H1 (cell line): ENCODE measurements at regions not wholly inside any gene's neighbourhood (a gene's known extent, or its start where the extent isn't known, plus 50 kb on each side); places are given as distances from the start of the nearest gene placed in this dataset.
"Not testable (repeated sequence)": the region's sequence is repeated elsewhere in the genome, so short reads cannot be mapped to it uniquely, and the experiment has no call there.

Experiments
- CTCF ChIA-PET: fragments of 300-600 bp; sonication (Branson Sonifier 250); formaldehyde crosslinking; loops from one replicate; lab custom pipeline; 2021; ENCODE audit not compliant: partially characterized antibody; lab: Charles Lee
- POLR2A ChIA-PET: fragments of 300-600 bp; sonication (Branson Sonifier 250); formaldehyde crosslinking; loops from one replicate; lab custom pipeline; 2021; ENCODE audit warnings: inconsistent platforms; ENCODE audit not compliant: partially characterized antibody; lab: Charles Lee
- DNase-seq, 2 experiments: peaks; one replicate each; pipeline versions ENCODE4 v3.0.0 to v3.0.0-alpha.2; 2010 to 2022; ENCODE audit warnings: low spot score in 2 of 2, low read depth in 1 of 2, mixed read lengths in 1 of 2
- FAIRE-seq: peaks from 2 replicates; lab custom pipeline; 2011; peaks lifted over from hg19 to GRCh38; lab: Jason Lieb, UNC
- H2AFZ ChIP-seq: 2 replicates; pipeline ENCODE4 v1.8.1; 2012; ENCODE audit warnings: low read length, inconsistent platforms
- H2AK5ac ChIP-seq: 2 replicates; pipeline ENCODE4 v1.6.1; 2013; ENCODE audit warnings: low read depth, low read length
- H2BK120ac ChIP-seq: replicated peaks from 2 replicates; pipeline ENCODE3; 2013; ENCODE audit warnings: low read depth, low read length, inconsistent platforms
- H2BK12ac ChIP-seq: 2 replicates; pipeline ENCODE4 v1.6.1; 2013; ENCODE audit warnings: low read depth, low read length
- H2BK15ac ChIP-seq: 2 replicates; pipeline ENCODE4 v1.6.1; 2013; ENCODE audit warnings: low read length
- H2BK20ac ChIP-seq: 2 replicates; pipeline ENCODE4 v1.6.1; 2013; ENCODE audit warnings: low read length
- H2BK5ac ChIP-seq: 2 replicates; pipeline ENCODE4 v1.6.1; 2013; ENCODE audit warnings: low read depth, low read length
- H3K14ac ChIP-seq: 2 replicates; pipeline ENCODE4 v1.6.1; 2013; ENCODE audit warnings: inconsistent platforms; ENCODE audit not compliant: insufficient read length
- H3K18ac ChIP-seq: 2 replicates; pipeline ENCODE4 v1.6.1; 2013; ENCODE audit warnings: low read length; ENCODE audit errors: extremely low read depth
- H3K23ac ChIP-seq: 2 replicates; pipeline ENCODE4 v1.6.1; 2013; ENCODE audit warnings: inconsistent platforms; ENCODE audit not compliant: insufficient read length
- H3K23me2 ChIP-seq: 2 replicates; pipeline ENCODE4 v1.6.1; 2013; ENCODE audit warnings: low read depth, low read length
- H3K27ac ChIP-seq: 2 replicates; pipeline ENCODE4 v1.6.1; 2011; ENCODE audit warnings: low read depth, low read length, inconsistent platforms
- H3K27me3 ChIP-seq, 4 experiments: replicated peaks in 1 of 4; 1 replicate in 1 of 4; 2 replicates in 3 of 4; pipeline versions ENCODE4 v1.6.1 to v1.8.1; 2011 to 2013; ENCODE audit warnings: low read length in 3 of 4, mild to moderate bottlenecking in 3 of 4, inconsistent platforms in 2 of 4, mixed read lengths in 2 of 4, moderate library complexity in 1 of 4; ENCODE audit not compliant: control insufficient read depth in 3 of 4, insufficient read depth in 3 of 4; ENCODE audit errors: extremely low read depth in 1 of 4
- H3K36me3 ChIP-seq, 4 experiments: 2 replicates each; pipeline versions ENCODE4 v1.6.1 to v1.8.1; 2011 to 2013; ENCODE audit warnings: mild to moderate bottlenecking in 4 of 4, low read length in 3 of 4, moderate library complexity in 2 of 4, control low read depth in 1 of 4, inconsistent platforms in 1 of 4; ENCODE audit not compliant: insufficient read depth in 4 of 4, control insufficient read depth in 2 of 4
- H3K4ac ChIP-seq: replicated peaks from 2 replicates; pipeline ENCODE3; 2013; ENCODE audit warnings: low read length, low read depth, mixed read lengths, inconsistent platforms; ENCODE audit not compliant: insufficient read length
- H3K4me1 ChIP-seq, 4 experiments: replicated peaks in 1 of 4; 1 replicate in 1 of 4; 2 replicates in 3 of 4; pipeline versions ENCODE4 v1.6.1 to v1.8.1; 2011 to 2013; ENCODE audit warnings: low read length in 3 of 4, inconsistent platforms in 2 of 4, mixed read lengths in 1 of 4; ENCODE audit not compliant: insufficient read depth in 4 of 4, control insufficient read depth in 3 of 4
- H3K4me2 ChIP-seq, 2 experiments: 2 replicates each; pipeline versions ENCODE4 v1.6.1 to v1.8.1; 2011 to 2013; ENCODE audit warnings: low read depth in 2 of 2, low read length in 2 of 2, control low read depth in 1 of 2, inconsistent platforms in 1 of 2, mild to moderate bottlenecking in 1 of 2; ENCODE audit not compliant: insufficient read depth in 1 of 2
- H3K4me3 ChIP-seq, 4 experiments: fragments of 200-600, 300-600 bp in 1 of 4; sonication (generic), shearing (Covaris generic), sonication (Bioruptor Twin) in 1 of 4; 2 replicates each; pipeline versions ENCODE4 v1.5.1 to v1.8.1; 2011 to 2016; ENCODE audit warnings: low read length in 4 of 4, low read depth in 3 of 4, control low read depth in 2 of 4, inconsistent platforms in 2 of 4, mild to moderate bottlenecking in 2 of 4, mixed read lengths in 1 of 4, moderate library complexity in 1 of 4; ENCODE audit not compliant: insufficient read depth in 2 of 4; ENCODE audit errors: extremely low read depth in 1 of 4
- H3K56ac ChIP-seq: replicated peaks from 2 replicates; pipeline ENCODE3; 2013; ENCODE audit warnings: low read depth, mild to moderate bottlenecking, mixed read lengths, low read length, inconsistent platforms; ENCODE audit not compliant: insufficient read length
- H3K79me1 ChIP-seq: 2 replicates; pipeline ENCODE4 v1.6.1; 2013; ENCODE audit warnings: low read depth, low read length, control low read depth
- H3K79me2 ChIP-seq, 2 experiments: 2 replicates each; pipeline versions ENCODE4 v1.6.1 to v1.8.1; 2012 to 2013; ENCODE audit warnings: low read length in 2 of 2, mild to moderate bottlenecking in 2 of 2, inconsistent platforms in 1 of 2; ENCODE audit not compliant: insufficient read depth in 2 of 2, control insufficient read depth in 1 of 2
- H3K9ac ChIP-seq, 4 experiments: replicated peaks in 1 of 4; 1 replicate in 1 of 4; 2 replicates in 3 of 4; pipeline versions ENCODE4 v1.6.1 to v1.8.1; 2011 to 2013; ENCODE audit warnings: low read depth in 3 of 4, low read length in 3 of 4, control low read depth in 2 of 4, mild to moderate bottlenecking in 2 of 4, moderate library complexity in 2 of 4, inconsistent platforms in 1 of 4; ENCODE audit errors: extremely low read depth in 1 of 4
- H3K9me3 ChIP-seq, 2 experiments: 2 replicates each; pipeline versions ENCODE4 v1.6.1 to v1.8.1; 2012 to 2013; ENCODE audit warnings: mild to moderate bottlenecking in 2 of 2, moderate library complexity in 2 of 2, control low read depth in 1 of 2, inconsistent platforms in 1 of 2, low read depth in 1 of 2, low read length in 1 of 2, mixed read lengths in 1 of 2; ENCODE audit not compliant: insufficient read depth in 2 of 2
- H4K20me1 ChIP-seq, 2 experiments: replicated peaks in 1 of 2; 2 replicates each; pipeline versions ENCODE3 to v1.8.1; 2011 to 2013; ENCODE audit warnings: inconsistent platforms in 2 of 2, low read length in 2 of 2, mild to moderate bottlenecking in 1 of 2; ENCODE audit not compliant: insufficient read depth in 2 of 2, control insufficient read depth in 1 of 2
- H4K5ac ChIP-seq: 2 replicates; pipeline ENCODE4 v1.6.1; 2013; ENCODE audit warnings: low read length, low read depth, mixed read lengths, inconsistent platforms; ENCODE audit not compliant: insufficient read length
- H4K8ac ChIP-seq: 2 replicates; pipeline ENCODE4 v1.8.0; 2013; ENCODE audit warnings: mild to moderate bottlenecking, moderate library complexity, low read length, inconsistent platforms; ENCODE audit not compliant: insufficient read depth; ENCODE audit errors: extremely low read depth
- H4K91ac ChIP-seq: replicated peaks from 2 replicates; pipeline ENCODE3; 2013; ENCODE audit warnings: low read length, mixed read lengths, inconsistent platforms; ENCODE audit not compliant: insufficient read length
- WGBS, 2 experiments: shearing (Covaris generic) in 1 of 2; methylation state at CpG; one replicate each; pipeline versions ENCODE4 v1.1.6 to v1.1.7; 2013 to 2015; ENCODE audit warnings: low lambda C conversion rate in 2 of 2, mixed read lengths in 2 of 2, inconsistent platforms in 1 of 2, low coverage in 1 of 2, missing lambda C conversion rate in 1 of 2; ENCODE audit not compliant: insufficient replicate concordance in 2 of 2, insufficient coverage in 1 of 2, insufficient read length in 1 of 2; ENCODE audit errors: extremely low coverage in 1 of 2, missing lambda C conversion rate in 1 of 2; 5-methylcytosine and 5-hydroxymethylcytosine counted together

DNA sequence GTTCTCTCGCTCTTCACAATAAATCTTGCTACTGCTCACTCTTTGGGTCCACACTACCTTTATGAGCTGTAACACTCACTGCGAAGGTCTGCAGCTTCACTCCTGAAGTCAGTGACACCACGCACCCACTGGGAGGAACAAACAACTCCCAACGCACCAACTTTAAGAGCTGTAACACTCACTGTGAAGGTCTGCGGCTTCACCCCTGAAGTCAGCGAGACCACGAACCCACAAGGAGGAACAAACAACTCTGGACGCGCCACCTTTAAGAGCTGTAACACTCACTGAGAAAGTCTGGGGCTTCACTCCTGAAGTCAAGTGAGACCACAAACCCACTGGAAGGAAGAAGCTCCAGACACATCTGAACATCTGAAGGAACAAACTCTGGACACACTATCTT lies 89.5 kb upstream of the ITM2A start:
- H3K56ac ChIP-seq, H2BK120ac ChIP-seq, H2BK20ac ChIP-seq, DNase-seq, H3K18ac ChIP-seq, H2AK5ac ChIP-seq, H3K4ac ChIP-seq, H3K4me2 ChIP-seq, H2BK15ac ChIP-seq, H3K23ac ChIP-seq, CTCF ChIA-PET, H4K8ac ChIP-seq, H2BK5ac ChIP-seq, POLR2A ChIA-PET, H3K23me2 ChIP-seq, H4K5ac ChIP-seq, H2AFZ ChIP-seq, H3K79me1 ChIP-seq, H3K14ac ChIP-seq, H3K4me1 ChIP-seq, FAIRE-seq, H4K91ac ChIP-seq, H3K4me3 ChIP-seq, H3K9ac ChIP-seq, H3K27me3 ChIP-seq, H4K20me1 ChIP-seq, H2BK12ac ChIP-seq, H3K27ac ChIP-seq, H3K9me3 ChIP-seq, H3K36me3 ChIP-seq, H3K79me2 ChIP-seq: not testable (repeated sequence)
- 100% methylated on average over 1 of the region's 9 CpGs; no CpG with 5 or more reads in 1 of the 2 experiments for WGBS, 2 experiments
